SK-N-SH treated with all-trans-retinoic acid at 6 μM for 48 hours (cell line): ENCODE measurements at regions not wholly inside any gene's neighbourhood (a gene's known extent, or its start where the extent isn't known, plus 50 kb on each side); places are given as distances from the start of the nearest gene placed in this dataset.

Experiments
- ATAC-seq: fragments of 200-7000 bp; cut with Tn5 transposase; 3 replicates; pipeline ENCODE4 v1.9.1; 2020; ENCODE audit warnings: mild to moderate bottlenecking, moderate library complexity
- ARNTL ChIP-seq: fragments of 450-650 bp; formaldehyde crosslinking; IDR thresholded peaks from 2 replicates; pipeline ENCODE4 v1.5.0; 2020; ENCODE audit warnings: low read depth, mild to moderate bottlenecking, moderate library complexity, borderline replicate concordance
- BACH2 ChIP-seq: fragments of 250-450 bp; sonication (Bioruptor Pico); IDR thresholded peaks from 2 replicates; pipeline ENCODE4 v1.9.0; 2021; ENCODE audit warnings: mild to moderate bottlenecking, borderline replicate concordance
- CSDC2 ChIP-seq: fragments of 250-450 bp; sonication (Bioruptor Pico); IDR thresholded peaks from 2 replicates; pipeline ENCODE4 v1.5.0; 2020; ENCODE audit warnings: mild to moderate bottlenecking, moderate library complexity
- GLIS3 ChIP-seq: fragments of 250-450 bp; sonication (Bioruptor Pico); IDR thresholded peaks from 2 replicates; pipeline ENCODE4 v1.5.0; 2020; ENCODE audit warnings: mild to moderate bottlenecking, moderate library complexity
- ISL1 ChIP-seq: fragments of 250-450 bp; sonication (Bioruptor Pico); IDR thresholded peaks from 2 replicates; pipeline ENCODE4 v2.1.2; 2022; ENCODE audit warnings: mild to moderate bottlenecking, moderate library complexity
- OSR1 ChIP-seq: fragments of 250-450 bp; sonication (Bioruptor Pico); IDR thresholded peaks from 2 replicates; pipeline ENCODE4 v1.8.0; 2022; ENCODE audit warnings: moderate library complexity, mild to moderate bottlenecking, inconsistent platforms
- PPARA ChIP-seq: fragments of 250-450 bp; sonication (Bioruptor Pico); IDR thresholded peaks from 2 replicates; pipeline ENCODE4 v1.5.0; 2020; ENCODE audit warnings: mild to moderate bottlenecking, borderline replicate concordance
- RARB ChIP-seq: fragments of 250-450 bp; sonication (Bioruptor Pico); IDR thresholded peaks from 2 replicates; pipeline ENCODE4 v1.8.0; 2021; ENCODE audit warnings: mild to moderate bottlenecking, moderate library complexity
- SNAI2 ChIP-seq: fragments of 250-450 bp; sonication (Bioruptor Pico); IDR thresholded peaks from 2 replicates; pipeline ENCODE4 v1.5.0; 2020; ENCODE audit warnings: mild to moderate bottlenecking, moderate library complexity
- TCF4 ChIP-seq: fragments of 250-450 bp; sonication (Bioruptor Pico); IDR thresholded peaks from 2 replicates; pipeline ENCODE4 v1.8.0; 2021; ENCODE audit warnings: mild to moderate bottlenecking, moderate library complexity, borderline replicate concordance
- TOX ChIP-seq: fragments of 250-450 bp; sonication (Bioruptor Pico); IDR thresholded peaks from 2 replicates; pipeline ENCODE4 v1.8.0; 2021; ENCODE audit warnings: mild to moderate bottlenecking, moderate library complexity, borderline replicate concordance
- ZC3H10 ChIP-seq: fragments of 250-450 bp; sonication (Bioruptor Pico); IDR thresholded peaks from 2 replicates; pipeline ENCODE4 v1.5.1; 2021; ENCODE audit warnings: mild to moderate bottlenecking, moderate library complexity
- ZFP3 ChIP-seq: fragments of 250-450 bp; sonication (Bioruptor Pico); IDR thresholded peaks from 2 replicates; pipeline ENCODE4 v1.5.0; 2020; ENCODE audit warnings: mild to moderate bottlenecking, moderate library complexity
- ZFP30 ChIP-seq: fragments of 450-650 bp; formaldehyde crosslinking; IDR thresholded peaks from 2 replicates; pipeline ENCODE4 v1.5.0; 2022; ENCODE audit warnings: mild to moderate bottlenecking, moderate library complexity
- ZNF565 ChIP-seq: fragments of 450-650 bp; formaldehyde crosslinking; conservative IDR thresholded peaks from 2 replicates; pipeline ENCODE4 v1.5.0; 2020; ENCODE audit warnings: low read depth, mild to moderate bottlenecking, moderate library complexity
- ZNF70 ChIP-seq: fragments of 450-650 bp; formaldehyde crosslinking; IDR thresholded peaks from 2 replicates; pipeline ENCODE4 v1.5.0; 2020; ENCODE audit warnings: mild to moderate bottlenecking, moderate library complexity
- ZNF8 ChIP-seq: fragments of 450-650 bp; formaldehyde crosslinking; IDR thresholded peaks from 2 replicates; pipeline ENCODE4 v1.5.0; 2020; ENCODE audit warnings: mild to moderate bottlenecking, moderate library complexity
- TF ChIP-seq, protein P1 (sequence below): fragments of 250-450 bp; sonication (Bioruptor Pico); IDR thresholded peaks from 2 replicates; pipeline ENCODE4 v1.5.0; 2020; ENCODE audit warnings: mild to moderate bottlenecking, moderate library complexity
- TF ChIP-seq, protein P2 (sequence below): fragments of 250-450 bp; sonication (Bioruptor Pico); IDR thresholded peaks from 2 replicates; pipeline ENCODE4 v1.8.0; 2021; ENCODE audit warnings: low read depth, mild to moderate bottlenecking, moderate library complexity, borderline replicate concordance
- TF ChIP-seq, protein P3 (sequence below): fragments of 250-450 bp; sonication (Bioruptor Pico); IDR thresholded peaks from 2 replicates; pipeline ENCODE4 v1.5.1; 2020; ENCODE audit warnings: low read depth, mild to moderate bottlenecking, moderate library complexity
- TF ChIP-seq, protein P4 (sequence below): fragments of 250-450 bp; sonication (Bioruptor Pico); IDR thresholded peaks from 2 replicates; pipeline ENCODE4 v1.5.1; 2021; ENCODE audit warnings: mild to moderate bottlenecking, moderate library complexity
- TF ChIP-seq, protein P5 (sequence below): fragments of 250-450 bp; sonication (Bioruptor Pico); IDR thresholded peaks from 2 replicates; pipeline ENCODE4 v1.8.0; 2020; ENCODE audit warnings: mild to moderate bottlenecking, moderate library complexity, borderline replicate concordance

DNA sequence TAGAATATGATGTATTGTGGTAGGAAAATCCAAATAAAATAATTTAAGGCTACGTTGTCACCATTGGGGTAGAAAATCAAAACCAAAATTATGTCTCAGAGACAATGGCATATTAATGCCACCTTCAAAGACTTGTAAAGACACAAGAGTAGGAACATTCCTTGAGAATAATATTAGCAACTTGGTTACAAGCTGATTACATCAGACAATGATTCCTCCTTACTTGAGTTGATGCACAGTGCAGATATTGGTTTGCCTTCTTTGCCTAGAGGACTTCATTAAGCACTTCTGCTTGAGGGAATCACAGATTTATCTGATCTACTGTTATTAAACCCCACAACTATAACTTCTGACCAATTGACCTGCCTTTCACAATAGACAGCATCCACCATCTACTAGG, 500.2 kb downstream of the CDH9 start (continued):
- TF ChIP-seq, protein P1, sequence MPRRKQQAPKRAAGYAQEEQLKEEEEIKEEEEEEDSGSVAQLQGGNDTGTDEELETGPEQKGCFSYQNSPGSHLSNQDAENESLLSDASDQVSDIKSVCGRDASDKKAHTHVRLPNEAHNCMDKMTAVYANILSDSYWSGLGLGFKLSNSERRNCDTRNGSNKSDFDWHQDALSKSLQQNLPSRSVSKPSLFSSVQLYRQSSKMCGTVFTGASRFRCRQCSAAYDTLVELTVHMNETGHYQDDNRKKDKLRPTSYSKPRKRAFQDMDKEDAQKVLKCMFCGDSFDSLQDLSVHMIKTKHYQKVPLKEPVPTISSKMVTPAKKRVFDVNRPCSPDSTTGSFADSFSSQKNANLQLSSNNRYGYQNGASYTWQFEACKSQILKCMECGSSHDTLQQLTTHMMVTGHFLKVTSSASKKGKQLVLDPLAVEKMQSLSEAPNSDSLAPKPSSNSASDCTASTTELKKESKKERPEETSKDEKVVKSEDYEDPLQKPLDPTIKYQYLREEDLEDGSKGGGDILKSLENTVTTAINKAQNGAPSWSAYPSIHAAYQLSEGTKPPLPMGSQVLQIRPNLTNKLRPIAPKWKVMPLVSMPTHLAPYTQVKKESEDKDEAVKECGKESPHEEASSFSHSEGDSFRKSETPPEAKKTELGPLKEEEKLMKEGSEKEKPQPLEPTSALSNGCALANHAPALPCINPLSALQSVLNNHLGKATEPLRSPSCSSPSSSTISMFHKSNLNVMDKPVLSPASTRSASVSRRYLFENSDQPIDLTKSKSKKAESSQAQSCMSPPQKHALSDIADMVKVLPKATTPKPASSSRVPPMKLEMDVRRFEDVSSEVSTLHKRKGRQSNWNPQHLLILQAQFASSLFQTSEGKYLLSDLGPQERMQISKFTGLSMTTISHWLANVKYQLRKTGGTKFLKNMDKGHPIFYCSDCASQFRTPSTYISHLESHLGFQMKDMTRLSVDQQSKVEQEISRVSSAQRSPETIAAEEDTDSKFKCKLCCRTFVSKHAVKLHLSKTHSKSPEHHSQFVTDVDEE, result no peak

DNA sequence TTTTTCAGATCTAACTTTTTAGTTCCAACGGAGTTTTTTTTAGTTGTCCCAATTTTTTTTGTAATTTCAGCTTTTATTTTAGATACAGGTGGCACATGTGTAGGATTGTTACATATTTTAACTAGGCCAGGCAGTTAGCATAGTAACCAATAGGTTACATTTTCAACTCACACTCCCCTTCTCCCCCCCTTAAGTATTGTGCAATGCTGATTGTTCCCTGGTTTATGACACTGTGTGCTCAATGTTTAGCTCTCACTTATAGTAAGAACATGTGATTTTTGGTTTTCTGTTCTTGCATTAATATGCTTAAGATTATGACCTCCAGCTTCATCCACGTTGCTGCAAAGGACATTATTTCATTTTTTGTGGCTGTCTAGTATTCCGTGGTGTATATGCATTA, 503.2 kb downstream of the CDH9 start:
- TF ChIP-seq GLIS3 (CRISPR knock-in tag), result no peak
- TF ChIP-seq, protein P2, sequence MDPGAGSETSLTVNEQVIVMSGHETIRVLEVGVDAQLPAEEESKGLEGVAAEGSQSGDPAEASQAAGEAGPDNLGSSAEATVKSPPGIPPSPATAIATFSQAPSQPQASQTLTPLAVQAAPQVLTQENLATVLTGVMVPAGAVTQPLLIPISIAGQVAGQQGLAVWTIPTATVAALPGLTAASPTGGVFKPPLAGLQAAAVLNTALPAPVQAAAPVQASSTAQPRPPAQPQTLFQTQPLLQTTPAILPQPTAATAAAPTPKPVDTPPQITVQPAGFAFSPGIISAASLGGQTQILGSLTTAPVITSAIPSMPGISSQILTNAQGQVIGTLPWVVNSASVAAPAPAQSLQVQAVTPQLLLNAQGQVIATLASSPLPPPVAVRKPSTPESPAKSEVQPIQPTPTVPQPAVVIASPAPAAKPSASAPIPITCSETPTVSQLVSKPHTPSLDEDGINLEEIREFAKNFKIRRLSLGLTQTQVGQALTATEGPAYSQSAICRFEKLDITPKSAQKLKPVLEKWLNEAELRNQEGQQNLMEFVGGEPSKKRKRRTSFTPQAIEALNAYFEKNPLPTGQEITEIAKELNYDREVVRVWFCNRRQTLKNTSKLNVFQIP, result no peak
- TF ChIP-seq, protein P3, sequence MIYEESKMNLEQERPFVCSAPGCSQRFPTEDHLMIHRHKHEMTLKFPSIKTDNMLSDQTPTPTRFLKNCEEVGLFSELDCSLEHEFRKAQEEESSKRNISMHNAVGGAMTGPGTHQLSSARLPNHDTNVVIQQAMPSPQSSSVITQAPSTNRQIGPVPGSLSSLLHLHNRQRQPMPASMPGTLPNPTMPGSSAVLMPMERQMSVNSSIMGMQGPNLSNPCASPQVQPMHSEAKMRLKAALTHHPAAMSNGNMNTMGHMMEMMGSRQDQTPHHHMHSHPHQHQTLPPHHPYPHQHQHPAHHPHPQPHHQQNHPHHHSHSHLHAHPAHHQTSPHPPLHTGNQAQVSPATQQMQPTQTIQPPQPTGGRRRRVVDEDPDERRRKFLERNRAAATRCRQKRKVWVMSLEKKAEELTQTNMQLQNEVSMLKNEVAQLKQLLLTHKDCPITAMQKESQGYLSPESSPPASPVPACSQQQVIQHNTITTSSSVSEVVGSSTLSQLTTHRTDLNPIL, result no peak
- TF ChIP-seq, protein P4, sequence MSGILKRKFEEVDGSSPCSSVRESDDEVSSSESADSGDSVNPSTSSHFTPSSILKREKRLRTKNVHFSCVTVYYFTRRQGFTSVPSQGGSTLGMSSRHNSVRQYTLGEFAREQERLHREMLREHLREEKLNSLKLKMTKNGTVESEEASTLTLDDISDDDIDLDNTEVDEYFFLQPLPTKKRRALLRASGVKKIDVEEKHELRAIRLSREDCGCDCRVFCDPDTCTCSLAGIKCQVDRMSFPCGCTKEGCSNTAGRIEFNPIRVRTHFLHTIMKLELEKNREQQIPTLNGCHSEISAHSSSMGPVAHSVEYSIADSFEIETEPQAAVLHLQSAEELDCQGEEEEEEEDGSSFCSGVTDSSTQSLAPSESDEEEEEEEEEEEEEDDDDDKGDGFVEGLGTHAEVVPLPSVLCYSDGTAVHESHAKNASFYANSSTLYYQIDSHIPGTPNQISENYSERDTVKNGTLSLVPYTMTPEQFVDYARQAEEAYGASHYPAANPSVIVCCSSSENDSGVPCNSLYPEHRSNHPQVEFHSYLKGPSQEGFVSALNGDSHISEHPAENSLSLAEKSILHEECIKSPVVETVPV (CRISPR knock-in tag), result no peak
- no peak for TF ChIP-seq CSDC2 (CRISPR knock-in tag)
- no peak for TF ChIP-seq SNAI2 (CRISPR knock-in tag)
- TF ChIP-seq ISL1 (CRISPR knock-in tag), result no peak
- TF ChIP-seq BACH2 (CRISPR knock-in tag), result no peak
- TF ChIP-seq, protein P5, sequence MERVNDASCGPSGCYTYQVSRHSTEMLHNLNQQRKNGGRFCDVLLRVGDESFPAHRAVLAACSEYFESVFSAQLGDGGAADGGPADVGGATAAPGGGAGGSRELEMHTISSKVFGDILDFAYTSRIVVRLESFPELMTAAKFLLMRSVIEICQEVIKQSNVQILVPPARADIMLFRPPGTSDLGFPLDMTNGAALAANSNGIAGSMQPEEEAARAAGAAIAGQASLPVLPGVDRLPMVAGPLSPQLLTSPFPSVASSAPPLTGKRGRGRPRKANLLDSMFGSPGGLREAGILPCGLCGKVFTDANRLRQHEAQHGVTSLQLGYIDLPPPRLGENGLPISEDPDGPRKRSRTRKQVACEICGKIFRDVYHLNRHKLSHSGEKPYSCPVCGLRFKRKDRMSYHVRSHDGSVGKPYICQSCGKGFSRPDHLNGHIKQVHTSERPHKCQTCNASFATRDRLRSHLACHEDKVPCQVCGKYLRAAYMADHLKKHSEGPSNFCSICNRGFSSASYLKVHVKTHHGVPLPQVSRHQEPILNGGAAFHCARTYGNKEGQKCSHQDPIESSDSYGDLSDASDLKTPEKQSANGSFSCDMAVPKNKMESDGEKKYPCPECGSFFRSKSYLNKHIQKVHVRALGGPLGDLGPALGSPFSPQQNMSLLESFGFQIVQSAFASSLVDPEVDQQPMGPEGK, result no peak
- no peak for TF ChIP-seq RARB (CRISPR knock-in tag)
- TF ChIP-seq ZNF565, result no peak
- TF ChIP-seq ZNF70, result no peak
- TF ChIP-seq ZNF8 (CRISPR knock-in tag), result no peak
- TF ChIP-seq PPARA (CRISPR knock-in tag), result no peak
- TF ChIP-seq ZC3H10 (CRISPR knock-in tag), result no peak
- no peak for TF ChIP-seq TOX (CRISPR knock-in tag)
- TF ChIP-seq, protein P1, result no peak
- no peak for TF ChIP-seq ZFP3 (CRISPR knock-in tag)
- no peak for TF ChIP-seq TCF4 (CRISPR knock-in tag)
- TF ChIP-seq ZFP30, result no peak
- no peak for ATAC-seq

DNA sequence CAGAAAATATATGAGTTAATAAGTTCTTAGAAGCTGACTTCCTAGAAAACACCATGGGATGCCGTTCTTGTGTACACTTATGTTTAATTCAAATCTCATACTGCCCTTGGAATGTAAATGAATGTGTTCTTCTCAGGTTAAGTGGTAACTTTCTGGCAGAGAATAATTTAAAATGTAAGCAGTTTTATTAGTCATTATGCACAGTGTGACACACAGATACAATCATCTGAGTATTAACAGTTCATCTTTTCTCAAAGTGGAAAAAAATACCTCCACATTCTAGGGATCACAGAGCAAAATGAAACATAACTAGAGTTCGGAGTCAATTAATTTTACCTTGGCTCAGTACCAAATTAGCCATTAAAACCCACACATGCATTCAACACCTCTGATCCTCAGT, 508.1 kb downstream of the CDH9 start:
- no peak for ATAC-seq
- TF ChIP-seq ARNTL (CRISPR knock-in tag), result no peak
- no peak for TF ChIP-seq SNAI2 (CRISPR knock-in tag)
- TF ChIP-seq OSR1 (CRISPR knock-in tag), result no peak
- TF ChIP-seq, protein P4 (CRISPR knock-in tag), result no peak
- TF ChIP-seq ISL1 (CRISPR knock-in tag), result no peak
- TF ChIP-seq, protein P5, result no peak
- no peak for TF ChIP-seq ZNF70
- TF ChIP-seq BACH2 (CRISPR knock-in tag), result no peak
- no peak for TF ChIP-seq RARB (CRISPR knock-in tag)
- TF ChIP-seq ZFP30, result no peak
